Lung (tissue), 11 donors: ENCODE measurements at regions not wholly inside any gene's neighbourhood (a gene's known extent, or its start where the extent isn't known, plus 50 kb on each side); places are given as distances from the start of the nearest gene placed in this dataset.

Experiments used
- ATAC-seq: fragments of 200-7000 bp; cut with Tn5 transposase; one replicate; pipeline ENCODE4 v1.9.1; 2020; ENCODE audit warnings: moderate number of reproducible peaks; ENCODE audit not compliant: insufficient read depth, low FRiP score
- DNase-seq, 3 donors: peaks; one replicate each; pipeline ENCODE4 v3.0.0-alpha.2; 2013 to 2017
- H3K27ac ChIP-seq, 2 donors: one replicate each; pipeline ENCODE4 v1.5.1; 2013; ENCODE audit warnings: mild to moderate bottlenecking in 2 of 2, moderate library complexity in 2 of 2, control low read depth in 1 of 2, inconsistent platforms in 1 of 2, low read depth in 1 of 2, low read length in 1 of 2
- H3K27me3 ChIP-seq, 3 donors: one replicate each; pipeline ENCODE4 v1.5.1; 2013; ENCODE audit warnings: low read length in 2 of 3; ENCODE audit not compliant: control insufficient read depth in 3 of 3, insufficient read depth in 3 of 3
- H3K36me3 ChIP-seq, 4 donors: one replicate each; pipeline ENCODE4 v1.5.1; 2013; ENCODE audit warnings: low read length in 4 of 4, mild to moderate bottlenecking in 1 of 4, moderate library complexity in 1 of 4; ENCODE audit not compliant: control insufficient read depth in 4 of 4, insufficient read depth in 4 of 4
- H3K4me1 ChIP-seq, 5 donors: one replicate each; pipeline ENCODE4 v1.5.1; 2013; ENCODE audit warnings: low read length in 5 of 5, mild to moderate bottlenecking in 2 of 5, moderate library complexity in 1 of 5; ENCODE audit not compliant: control insufficient read depth in 5 of 5, insufficient read depth in 5 of 5
- H3K4me3 ChIP-seq: one replicate; pipeline ENCODE4 v1.5.1; 2013; ENCODE audit warnings: mild to moderate bottlenecking, control low read depth, moderate library complexity
- H3K9ac ChIP-seq, 2 donors: one replicate each; pipeline ENCODE4 v1.5.1; 2013; ENCODE audit warnings: low read length in 2 of 2, control low read depth in 1 of 2; ENCODE audit not compliant: insufficient read depth in 1 of 2
- H3K9me3 ChIP-seq, 4 donors: one replicate each; pipeline ENCODE4 v1.5.1; 2013; ENCODE audit warnings: low read length in 3 of 4, mild to moderate bottlenecking in 1 of 4, moderate library complexity in 1 of 4; ENCODE audit not compliant: control insufficient read depth in 4 of 4, insufficient read depth in 3 of 4
- WGBS, 2 donors: extraction: QIAGEN DNeasy Blood & Tissue Kit; methylation state at CpG; one replicate each; pipeline ENCODE4 v1.1.7; 2013; 5-methylcytosine and 5-hydroxymethylcytosine counted together
- TF ChIP-seq, protein P1 (sequence below): IDR thresholded peaks from 2 replicates; pipeline ENCODE4 v1.5.1; 2012; ENCODE audit warnings: mild to moderate bottlenecking; ENCODE audit errors: control extremely low read depth, extremely low read depth
- donor health status: control.
- donor health status: control.
- donor health status: Bipolar disorder and iron deficiency.
- donor health status: healthy.
- donor health status: DM: yes; HTN: yes; CAD: no.

DNA sequence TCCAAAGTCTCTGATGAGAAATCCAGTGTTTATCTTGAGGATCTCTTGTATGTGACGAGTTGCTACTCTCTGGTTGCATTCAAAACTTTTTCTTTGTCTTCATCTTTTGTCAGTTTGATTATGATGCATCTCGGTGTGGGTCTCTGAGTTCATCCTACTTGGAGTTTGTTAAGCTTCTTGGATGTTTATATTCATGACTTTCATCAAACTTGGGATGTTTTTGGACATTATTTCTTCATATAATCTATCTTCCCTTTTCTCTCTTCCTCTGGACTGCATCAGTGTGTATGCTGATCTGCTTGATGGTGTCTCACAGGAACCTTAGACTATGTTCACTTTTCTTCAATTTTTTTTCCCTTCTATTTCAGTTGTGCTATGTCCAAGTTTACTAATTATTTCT is 320.4 kb downstream of the TLE3 start:
- Histone ChIP-seq H3K9me3 (no peaks in the 10 kb centered on the region), H3K9ac (no peak overlapping the region), H3K27me3 (no peaks in the 10 kb centered on the region), H3K36me3 (no peaks in the 10 kb centered on the region), H3K27ac (no peak overlapping the region), H3K4me1 (peaks cover 0 to 14% (median 5%) of the 10 kb centered on the region in 5 donors), H3K4me3 (no peak overlapping the region)
- ATAC-seq (no peak), DNase-seq (no peak)
- WGBS, 2 donors, result 86% methylated on average over 2 of the region's 2 CpGs
- TF ChIP-seq, protein P1, sequence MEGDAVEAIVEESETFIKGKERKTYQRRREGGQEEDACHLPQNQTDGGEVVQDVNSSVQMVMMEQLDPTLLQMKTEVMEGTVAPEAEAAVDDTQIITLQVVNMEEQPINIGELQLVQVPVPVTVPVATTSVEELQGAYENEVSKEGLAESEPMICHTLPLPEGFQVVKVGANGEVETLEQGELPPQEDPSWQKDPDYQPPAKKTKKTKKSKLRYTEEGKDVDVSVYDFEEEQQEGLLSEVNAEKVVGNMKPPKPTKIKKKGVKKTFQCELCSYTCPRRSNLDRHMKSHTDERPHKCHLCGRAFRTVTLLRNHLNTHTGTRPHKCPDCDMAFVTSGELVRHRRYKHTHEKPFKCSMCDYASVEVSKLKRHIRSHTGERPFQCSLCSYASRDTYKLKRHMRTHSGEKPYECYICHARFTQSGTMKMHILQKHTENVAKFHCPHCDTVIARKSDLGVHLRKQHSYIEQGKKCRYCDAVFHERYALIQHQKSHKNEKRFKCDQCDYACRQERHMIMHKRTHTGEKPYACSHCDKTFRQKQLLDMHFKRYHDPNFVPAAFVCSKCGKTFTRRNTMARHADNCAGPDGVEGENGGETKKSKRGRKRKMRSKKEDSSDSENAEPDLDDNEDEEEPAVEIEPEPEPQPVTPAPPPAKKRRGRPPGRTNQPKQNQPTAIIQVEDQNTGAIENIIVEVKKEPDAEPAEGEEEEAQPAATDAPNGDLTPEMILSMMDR, result no peak

DNA sequence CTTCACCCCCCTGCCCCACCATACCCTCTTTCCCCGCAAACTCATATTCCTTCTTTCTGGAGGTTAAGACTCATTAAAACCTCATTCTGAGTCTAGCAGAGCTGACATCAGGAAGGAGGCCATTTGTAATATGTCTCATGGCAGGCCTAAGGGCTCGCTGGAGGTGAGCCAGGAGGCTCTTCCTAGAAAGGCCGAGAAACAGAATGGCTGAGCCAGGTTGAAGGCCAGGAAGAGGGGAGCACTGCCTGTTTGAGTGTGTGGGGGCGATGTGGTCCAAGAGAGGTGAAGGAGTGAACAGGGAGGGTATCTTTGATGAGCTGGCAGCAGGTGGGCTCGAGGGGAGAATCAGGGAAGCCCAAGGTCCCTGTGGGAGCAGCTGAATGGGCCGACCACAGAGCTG is 317.3 kb downstream of the TLE3 start:
- peaks cover 0 to 18% (median 5%) of the 10 kb centered on the region in 5 donors for H3K4me1 ChIP-seq
- TF ChIP-seq, protein P1, result no peak
- WGBS, 2 donors, result 70 to 76% methylated on average over 6 of the region's 6 CpGs
- no peak overlapping the region for H3K27ac ChIP-seq
- DNase-seq (peak in 2 of 3 donors; percentile 52 to 66), ATAC-seq (no peak)
- H3K9me3 ChIP-seq, result no peaks in the 10 kb centered on the region
- H3K4me3 ChIP-seq, result no peak overlapping the region
- H3K9ac ChIP-seq, result no peak overlapping the region
- no peaks in the 10 kb centered on the region for H3K27me3 ChIP-seq
- H3K36me3 ChIP-seq, result no peaks in the 10 kb centered on the region

DNA sequence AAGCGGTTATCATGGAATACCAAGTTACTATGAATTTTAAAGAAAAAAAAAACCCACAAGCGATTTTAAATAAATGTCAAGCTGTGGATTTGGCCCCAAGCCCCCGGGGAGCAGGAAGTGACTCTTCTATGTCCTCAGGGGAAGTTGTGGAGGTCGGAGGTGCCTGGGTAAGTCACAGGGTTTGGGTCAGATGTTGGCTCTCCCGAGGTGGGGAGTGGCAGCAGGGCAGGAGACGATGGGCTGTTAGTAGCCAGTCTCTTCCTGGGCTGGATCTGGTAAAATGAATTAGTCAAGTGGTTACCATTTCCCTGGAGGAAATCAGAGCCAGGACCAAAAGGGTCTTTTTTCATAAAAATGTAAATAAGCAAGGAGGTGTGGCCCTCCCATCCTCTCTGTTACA is 316.7 kb downstream of the TLE3 start:
- WGBS, 2 donors, result 46 to 49% methylated on average over 6 of the region's 6 CpGs
- TF ChIP-seq, protein P1, result no peak
- no peak for DNase-seq
- Histone ChIP-seq H3K4me1 (peaks cover 0 to 18% (median 5%) of the 10 kb centered on the region in 5 donors), H3K27ac (no peak overlapping the region), H3K27me3 (no peaks in the 10 kb centered on the region), H3K36me3 (no peaks in the 10 kb centered on the region), H3K9me3 (peaks cover 0 to under 1% (median 0%) of the 10 kb centered on the region in 4 donors), H3K4me3 (no peak overlapping the region), H3K9ac (no peak overlapping the region)
- ATAC-seq, result no peak

DNA sequence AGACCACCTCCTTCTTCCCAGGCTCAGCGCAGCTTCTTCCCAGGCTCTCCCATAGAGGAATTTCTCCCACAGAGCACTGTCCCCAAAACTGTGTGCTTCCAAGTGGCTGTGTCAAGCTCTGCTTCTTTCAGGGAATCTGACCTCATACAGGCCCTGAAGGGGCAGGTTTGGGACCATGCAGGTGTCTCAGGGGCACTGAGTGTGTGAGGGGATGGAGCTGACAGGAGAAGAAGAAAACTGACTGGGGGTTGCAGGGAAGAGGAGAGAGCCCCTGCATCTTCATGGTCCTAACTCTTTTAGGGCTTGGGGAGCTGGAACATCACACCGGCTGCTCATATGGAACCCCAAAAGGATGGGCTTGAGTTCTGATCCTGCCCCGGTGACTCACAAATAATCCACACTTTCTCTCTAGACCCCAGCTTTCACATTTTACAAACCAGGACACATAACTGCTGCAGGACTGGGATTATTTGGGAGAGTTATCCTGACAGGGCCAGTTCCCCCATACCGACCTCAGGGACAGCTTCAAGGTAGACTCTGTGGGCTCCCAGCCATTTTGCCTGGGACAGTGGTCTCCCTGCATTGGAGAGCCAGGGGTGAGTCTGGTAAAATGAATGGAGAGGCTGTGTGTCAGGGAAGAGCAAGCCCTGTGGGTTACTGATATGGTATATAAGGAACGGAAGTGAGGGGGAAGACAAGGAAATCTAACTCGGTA is 316.1 kb downstream of the TLE3 start:
- DNase-seq, result no peak
- Histone ChIP-seq H3K4me1 (peaks cover 0 to 18% (median 5%) of the 10 kb centered on the region in 5 donors), H3K9ac (no peak overlapping the region), H3K36me3 (no peaks in the 10 kb centered on the region), H3K4me3 (no peak overlapping the region), H3K27ac (no peak overlapping the region), H3K27me3 (no peaks in the 10 kb centered on the region), H3K9me3 (peaks cover 0 to 3% (median 0%) of the 10 kb centered on the region in 4 donors)
- no peak for ATAC-seq
- WGBS, 2 donors, result 77 to 79% methylated on average over 6 of the region's 6 CpGs
- TF ChIP-seq, protein P1, result no peak
